Gastrocnemius medialis (tissue), 4 donors: ENCODE measurements at regions not wholly inside any gene's neighbourhood (a gene's known extent, or its start where the extent isn't known, plus 50 kb on each side); places are given as distances from the start of the nearest gene placed in this dataset.

Experiments used
- ATAC-seq, 2 donors: fragments of 150-250 bp; one replicate each; pipeline ENCODE4 v1.9.1; 2016
- DNase-seq, 2 donors: peaks; one replicate each; pipeline ENCODE4 v3.0.0-alpha.2; 2019
- H3K27ac ChIP-seq, 4 donors: fragments of 200-600 bp; sonication (generic); 1 replicate in 1 of 4; 2 replicates in 3 of 4; pipeline ENCODE4 v1.5.1; 2016 to 2018; ENCODE audit warnings: mild to moderate bottlenecking in 2 of 4, moderate library complexity in 1 of 4
- H3K27me3 ChIP-seq, 3 donors: fragments of 200-600 bp; sonication (generic) in 2 of 3; 1 replicate in 1 of 3; 2 replicates in 2 of 3; pipeline versions ENCODE4 v1.5.1 to v1.6.0; 2016 to 2019; ENCODE audit warnings: mild to moderate bottlenecking in 1 of 3, moderate library complexity in 1 of 3
- H3K36me3 ChIP-seq, 2 donors: fragments of 200-600 bp; sonication (generic) in 1 of 2; one replicate each; pipeline ENCODE4 v1.5.1; 2017 to 2018
- H3K4me1 ChIP-seq, 2 donors: fragments of 200-600 bp; sonication (generic) in 1 of 2; one replicate each; pipeline ENCODE4 v1.5.1; 2016 to 2017; ENCODE audit warnings: mild to moderate bottlenecking in 2 of 2
- H3K4me3 ChIP-seq, 4 donors: fragments of 200-600 bp; sonication (generic) in 3 of 4; 1 replicate in 1 of 4; 2 replicates in 3 of 4; pipeline ENCODE4 v1.5.1; 2016 to 2019; ENCODE audit warnings: mild to moderate bottlenecking in 2 of 4
- H3K9me3 ChIP-seq, 3 donors: fragments of 200-600 bp; sonication (generic) in 2 of 3; 1 replicate in 1 of 3; 2 replicates in 2 of 3; pipeline ENCODE4 v1.5.1; 2016 to 2019
- POLR2A ChIP-seq, 2 donors: fragments of 450-650 bp; IDR thresholded peaks; one replicate each; pipeline ENCODE4 v1.6.1; 2017; ENCODE audit warnings: antibody characterized with exemption in 2 of 2, mild to moderate bottlenecking in 2 of 2, moderate library complexity in 2 of 2
- in situ Hi-C, 4 donors: fragments of 200-750 bp; cut with MboI; loops; one replicate each; pipeline versions ENCODE4 v1.15.0 to v1.8.0; 2017; ENCODE audit warnings: low sequenced_read_pairs in 4 of 4
- intact Hi-C: fragments of 100-400 bp; cut with DNase I; formaldehyde crosslinking; loops from one replicate; pipeline ENCODE4 v1.15.1; 2023; ENCODE audit warnings: low total_unique reads
- TF ChIP-seq, protein P1 (sequence below), 5 experiments: fragments of 450-650 bp in 3 of 5; fragments of 200-600 bp in 2 of 5; sonication (generic) in 2 of 5; IDR thresholded peaks in 4 of 5; conservative IDR thresholded peaks in 1 of 5; 1 replicate in 4 of 5; 2 replicates in 1 of 5; pipeline ENCODE4 v1.5.1; 2016 to 2019; ENCODE audit warnings: antibody characterized with exemption in 5 of 5, mild to moderate bottlenecking in 3 of 5, moderate library complexity in 3 of 5

DNA sequence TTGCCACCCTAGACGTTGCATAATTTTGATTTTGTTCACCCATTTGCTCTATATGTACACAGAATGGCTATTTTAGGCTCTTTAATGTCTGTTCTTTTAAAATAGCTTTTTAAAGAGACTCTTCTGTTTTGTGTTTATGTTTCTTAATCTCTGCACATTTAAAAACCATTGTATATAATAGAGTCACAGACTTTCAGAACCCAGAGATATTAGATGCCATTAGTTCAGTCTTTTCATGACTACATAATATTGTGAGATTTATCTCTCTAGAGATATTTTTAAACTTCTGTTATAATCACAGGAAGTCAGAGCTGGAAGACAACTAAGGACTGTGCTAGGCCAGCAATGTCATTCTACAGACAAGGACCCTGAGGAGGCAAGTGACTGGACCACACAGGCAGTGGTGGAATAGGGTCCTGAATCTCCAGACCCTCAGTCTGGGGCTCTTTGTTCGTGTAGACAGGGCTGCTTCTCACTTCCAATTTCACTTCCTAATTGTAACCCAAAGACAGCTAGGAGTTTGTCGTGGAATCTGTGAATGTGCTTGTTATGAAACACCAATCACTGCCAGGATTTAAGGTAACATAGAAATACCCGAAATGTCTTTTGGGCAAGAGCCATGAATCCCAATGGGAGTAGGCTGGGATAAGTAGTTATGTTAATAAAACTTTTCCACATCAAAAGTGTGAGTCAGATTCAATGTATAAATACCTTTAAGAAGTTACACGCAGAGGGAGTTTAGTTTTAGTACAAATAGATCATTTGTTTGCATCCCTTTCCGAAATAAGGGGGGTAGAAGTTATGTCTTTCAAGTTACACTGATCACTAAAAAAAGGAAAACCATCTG, 165.2 kb upstream of the ROPN1 start:
- in situ Hi-C loops = loop anchor here in 1 of 4 donors (25.0 kb wide), 1 partner anchor 95 kb away; no protein-coding TSS in a partner anchor
- H3K27me3 ChIP-seq = no peaks in the 10 kb centered on the region
- intact Hi-C loops = no loop called here
- H3K36me3 ChIP-seq = no peaks in the 10 kb centered on the region
- TF ChIP-seq, protein P1, sequence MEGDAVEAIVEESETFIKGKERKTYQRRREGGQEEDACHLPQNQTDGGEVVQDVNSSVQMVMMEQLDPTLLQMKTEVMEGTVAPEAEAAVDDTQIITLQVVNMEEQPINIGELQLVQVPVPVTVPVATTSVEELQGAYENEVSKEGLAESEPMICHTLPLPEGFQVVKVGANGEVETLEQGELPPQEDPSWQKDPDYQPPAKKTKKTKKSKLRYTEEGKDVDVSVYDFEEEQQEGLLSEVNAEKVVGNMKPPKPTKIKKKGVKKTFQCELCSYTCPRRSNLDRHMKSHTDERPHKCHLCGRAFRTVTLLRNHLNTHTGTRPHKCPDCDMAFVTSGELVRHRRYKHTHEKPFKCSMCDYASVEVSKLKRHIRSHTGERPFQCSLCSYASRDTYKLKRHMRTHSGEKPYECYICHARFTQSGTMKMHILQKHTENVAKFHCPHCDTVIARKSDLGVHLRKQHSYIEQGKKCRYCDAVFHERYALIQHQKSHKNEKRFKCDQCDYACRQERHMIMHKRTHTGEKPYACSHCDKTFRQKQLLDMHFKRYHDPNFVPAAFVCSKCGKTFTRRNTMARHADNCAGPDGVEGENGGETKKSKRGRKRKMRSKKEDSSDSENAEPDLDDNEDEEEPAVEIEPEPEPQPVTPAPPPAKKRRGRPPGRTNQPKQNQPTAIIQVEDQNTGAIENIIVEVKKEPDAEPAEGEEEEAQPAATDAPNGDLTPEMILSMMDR (IDR thresholded peaks at IDR 0.05 in 4 of 5, conservative IDR thresholded peaks at IDR 0.05 in 1 of 5) = no peak
- TF ChIP-seq POLR2A (IDR thresholded peaks at IDR 0.05) = no peak
- DNase-seq (no peak), ATAC-seq (no peak)
- peaks cover 14 to 15% of the 10 kb centered on the region in 2 donors for H3K4me1 ChIP-seq
- H3K4me3 ChIP-seq = no peak overlapping the region
- no peaks in the 10 kb centered on the region for H3K9me3 ChIP-seq
- H3K27ac ChIP-seq = no peak overlapping the region

DNA sequence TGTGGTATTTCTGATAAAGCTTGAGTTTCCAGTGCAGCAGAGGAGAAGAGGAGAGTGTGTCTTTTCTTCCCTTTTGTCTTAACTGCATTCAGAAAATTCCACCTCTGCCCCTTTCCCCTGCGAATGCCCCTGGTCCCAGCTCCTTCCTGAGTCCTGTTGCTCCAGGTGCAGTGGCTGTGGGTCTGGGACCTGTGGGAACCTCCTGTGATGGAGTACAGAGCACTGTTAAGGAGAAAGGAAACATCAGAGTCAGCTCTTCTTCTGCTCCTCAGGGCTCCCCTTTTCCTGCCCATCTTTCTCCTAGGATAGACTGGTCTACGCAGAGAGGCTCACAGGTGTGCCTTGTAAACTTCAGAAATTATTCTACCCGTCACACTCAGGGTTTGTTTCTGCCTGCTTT, 165.8 kb upstream of the ROPN1 start:
- Histone ChIP-seq H3K36me3 (no peaks in the 10 kb centered on the region), H3K27me3 (no peaks in the 10 kb centered on the region), H3K9me3 (no peaks in the 10 kb centered on the region), H3K27ac (no peak overlapping the region), H3K4me3 (no peak overlapping the region), H3K4me1 (peaks cover 14 to 15% of the 10 kb centered on the region in 2 donors)
- DNase-seq = no peak
- in situ Hi-C loops = loop anchor here in 1 of 4 donors (25.0 kb wide), 1 partner anchor 95 kb away; no protein-coding TSS in a partner anchor
- no peak for TF ChIP-seq POLR2A (IDR thresholded peaks at IDR 0.05)
- TF ChIP-seq, protein P1 (IDR thresholded peaks at IDR 0.05 in 4 of 5, conservative IDR thresholded peaks at IDR 0.05 in 1 of 5) = no peak
- no peak for ATAC-seq
- intact Hi-C loops = no loop called here

DNA sequence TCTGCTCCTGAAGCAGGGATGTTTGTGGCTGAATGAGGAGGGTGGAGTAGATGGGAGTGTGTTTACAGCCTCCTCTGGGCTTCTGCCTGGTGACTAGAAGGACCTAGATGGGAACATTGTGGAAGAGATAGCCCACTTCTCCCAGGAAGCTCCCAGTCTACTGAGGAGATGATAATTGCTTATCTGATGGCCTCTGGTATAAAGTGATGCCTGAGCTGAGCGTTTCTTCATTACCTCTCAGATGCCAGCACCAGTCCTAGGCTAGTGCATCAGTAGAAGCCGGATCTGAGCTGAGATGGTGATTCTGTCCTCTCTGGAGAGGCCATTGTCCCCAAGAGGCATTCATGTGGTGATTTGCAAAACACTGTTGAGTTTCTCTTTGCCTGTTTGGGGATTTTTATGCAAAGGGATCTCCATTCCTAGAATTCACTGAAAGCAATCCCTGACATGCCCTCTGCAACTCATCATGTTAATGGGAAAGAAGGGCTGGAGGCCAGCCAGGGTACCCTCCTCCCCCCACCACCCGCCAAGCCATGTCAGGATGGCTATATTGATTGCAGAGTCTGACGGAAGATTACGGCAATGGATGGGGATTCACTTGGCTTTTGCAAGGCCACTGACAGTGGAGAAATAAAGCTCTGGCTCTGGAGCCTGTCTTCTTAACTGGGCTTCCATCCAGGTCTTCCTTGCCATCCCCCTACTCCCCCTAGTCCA, 166.4 kb upstream of the ROPN1 start:
- peaks cover 14 to 15% of the 10 kb centered on the region in 2 donors for H3K4me1 ChIP-seq
- H3K4me3 ChIP-seq = no peak overlapping the region
- ATAC-seq (no peak), DNase-seq (no peak)
- intact Hi-C loops = no loop called here
- TF ChIP-seq, protein P1 (IDR thresholded peaks at IDR 0.05 in 4 of 5, conservative IDR thresholded peaks at IDR 0.05 in 1 of 5) = no peak
- TF ChIP-seq POLR2A (IDR thresholded peaks at IDR 0.05) = no peak
- no peak overlapping the region for H3K27ac ChIP-seq
- H3K27me3 ChIP-seq = no peaks in the 10 kb centered on the region
- no peaks in the 10 kb centered on the region for H3K36me3 ChIP-seq
- in situ Hi-C loops = loop anchor here in 1 of 4 donors (25.0 kb wide), 1 partner anchor 96 kb away; no protein-coding TSS in a partner anchor
- H3K9me3 ChIP-seq = no peaks in the 10 kb centered on the region

DNA sequence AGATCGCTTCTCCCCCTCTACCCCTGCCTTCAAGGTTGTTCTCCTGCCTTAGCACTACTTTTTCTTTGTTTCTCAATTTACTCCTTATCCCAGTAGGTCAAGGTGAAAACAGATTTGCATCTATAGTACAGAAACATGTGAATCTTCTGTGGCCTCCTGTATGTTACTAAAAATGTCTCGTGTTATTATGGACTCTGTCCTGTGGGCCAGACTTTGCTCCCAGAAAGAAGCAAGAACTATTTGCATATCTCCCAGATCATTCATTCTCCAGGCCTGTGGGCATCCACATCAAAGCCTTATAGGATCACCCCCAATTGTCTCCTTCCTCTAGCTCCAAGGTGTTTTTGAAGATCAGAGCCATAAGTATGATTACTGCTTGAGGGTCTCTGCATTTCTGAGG, 169.5 kb upstream of the ROPN1 start:
- peaks cover 11 to 14% of the 10 kb centered on the region in 2 donors for H3K4me1 ChIP-seq
- H3K27me3 ChIP-seq = no peaks in the 10 kb centered on the region
- DNase-seq (no peak), ATAC-seq (no peak)
- in situ Hi-C loops = loop anchor here in 1 of 4 donors (25.0 kb wide), 1 partner anchor 99 kb away; no protein-coding TSS in a partner anchor
- H3K9me3 ChIP-seq = no peaks in the 10 kb centered on the region
- no peak overlapping the region for H3K27ac ChIP-seq
- intact Hi-C loops = no loop called here
- H3K36me3 ChIP-seq = no peaks in the 10 kb centered on the region
- H3K4me3 ChIP-seq = no peak overlapping the region
- TF ChIP-seq, protein P1 (IDR thresholded peaks at IDR 0.05 in 4 of 5, conservative IDR thresholded peaks at IDR 0.05 in 1 of 5) = no peak
- TF ChIP-seq POLR2A (IDR thresholded peaks at IDR 0.05) = no peak
